ENCODE measurements at regions not wholly inside any gene's neighbourhood (a gene's known extent, or its start where the extent isn't known, plus 50 kb on each side); places are given as distances from the start of the nearest gene placed in this dataset.

GRCh38 chr1:8147956-8148355 is 121.8 kb upstream of the ERRFI1 start:
- H3K4me3 ChIP-seq (ENCODE audit: low read depth, low read length), result no peak overlapping the region

- no peak overlapping the region for H3K4me3 ChIP-seq (ENCODE audit: low read depth, low read length)
Measured at GRCh38 chr1:8146257-8146855, 120.2 kb upstream of the ERRFI1 start.

- H3K4me3 ChIP-seq (ENCODE audit: low read depth, low read length), result no peak overlapping the region
Measured at GRCh38 chr1:8145545-8146202, 119.6 kb upstream of the ERRFI1 start.

GRCh38 chr1:8144323-8144722 is 118.2 kb upstream of the ERRFI1 start:
- H3K4me3 ChIP-seq (ENCODE audit: low read depth, low read length), result no peak overlapping the region

DNA sequence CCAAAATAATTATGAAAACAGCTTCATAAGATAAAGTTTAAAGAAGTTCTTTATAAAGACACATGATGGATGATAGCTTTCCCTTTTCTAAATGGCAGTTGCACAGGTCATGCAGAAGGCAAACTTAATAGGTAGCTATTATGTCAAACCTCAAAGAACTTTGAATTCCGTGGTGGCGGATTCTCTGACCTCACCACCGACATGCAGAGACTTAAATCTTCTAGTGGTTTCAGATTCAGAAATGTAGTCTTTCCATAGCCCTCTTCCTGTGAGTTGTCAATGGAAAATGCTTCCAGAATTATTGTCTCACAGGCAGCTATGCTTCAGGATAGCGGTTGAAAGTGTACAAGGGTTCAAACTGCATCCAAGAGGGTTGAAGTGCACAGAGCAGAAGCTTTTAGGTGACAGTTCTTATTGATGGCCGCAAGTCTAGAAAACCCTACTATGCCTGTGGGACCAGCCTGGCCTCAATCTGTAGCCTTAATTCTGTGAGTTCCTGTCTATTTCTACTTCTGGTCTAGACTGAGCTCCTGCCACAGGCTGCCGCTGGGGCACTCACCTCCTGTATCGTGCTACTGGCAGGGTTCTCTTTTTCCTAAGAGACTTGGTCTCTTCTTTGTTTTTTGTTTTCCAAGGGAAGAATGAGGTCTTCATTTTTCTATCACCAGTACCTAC is 117.0 kb upstream of the ERRFI1 start:
- H3K4me3 ChIP-seq (ENCODE audit: low read depth, low read length), result no peak overlapping the region

DNA sequence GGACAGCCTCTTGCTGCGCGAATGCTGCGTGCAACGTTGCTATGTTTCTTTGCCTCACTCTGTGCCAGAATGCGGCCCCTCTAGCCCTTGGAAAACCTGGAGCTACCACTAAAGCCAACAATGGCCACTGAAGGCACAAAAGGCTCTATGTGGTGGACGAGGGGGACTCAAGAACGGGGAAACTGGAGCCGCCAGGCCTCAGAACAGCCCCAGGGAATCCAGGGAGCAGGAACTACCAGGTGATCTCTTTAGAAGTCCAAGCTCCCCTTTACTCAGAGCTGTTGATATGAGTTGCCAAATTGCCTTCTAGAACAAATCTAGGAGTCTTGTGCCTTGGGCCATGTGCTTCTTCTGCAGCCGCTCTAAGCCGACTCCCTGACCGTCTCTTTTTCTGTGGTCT is 113.8 kb upstream of the ERRFI1 start:
- H3K4me3 ChIP-seq (ENCODE audit: low read depth, low read length), result no peak overlapping the region

DNA sequence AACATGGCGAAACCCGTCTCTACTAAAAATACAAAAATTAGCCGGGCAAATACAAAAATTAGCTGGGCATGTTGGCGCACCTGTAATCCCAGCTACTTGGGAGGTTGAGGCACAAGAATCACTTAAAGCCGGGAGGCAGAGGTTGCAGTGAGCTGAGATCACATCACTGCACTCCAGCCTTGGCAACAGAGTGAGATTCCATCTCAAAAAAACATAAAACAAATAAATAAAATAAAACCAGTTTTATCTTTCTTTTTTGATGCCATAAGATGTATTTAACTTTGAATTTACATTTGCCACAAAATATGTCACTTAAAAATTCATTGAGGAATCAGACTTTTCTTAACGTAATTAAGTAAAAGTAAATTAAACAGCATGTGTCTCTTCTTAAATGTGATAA is 113.3 kb upstream of the ERRFI1 start:
- no peak overlapping the region for H3K4me3 ChIP-seq (ENCODE audit: low read depth, low read length)

GRCh38 chr1:8138673-8139072 is 112.6 kb upstream of the ERRFI1 start:
- no peak overlapping the region for H3K4me3 ChIP-seq (ENCODE audit: low read depth, low read length)

GRCh38 chr1:8137481-8138244 is 111.6 kb upstream of the ERRFI1 start:
- H3K4me3 ChIP-seq (ENCODE audit: low read depth, low read length), result no peak overlapping the region

GRCh38 chr1:8136766-8137165 is 110.7 kb upstream of the ERRFI1 start:
- no peak overlapping the region for H3K4me3 ChIP-seq (ENCODE audit: low read depth, low read length)

GRCh38 chr1:8135250-8135649 is 109.1 kb upstream of the ERRFI1 start:
- no peak overlapping the region for H3K4me3 ChIP-seq (ENCODE audit: low read depth, low read length)

- H3K4me3 ChIP-seq (ENCODE audit: low read depth, low read length), result no peak overlapping the region
Measured at GRCh38 chr1:8134546-8135235, 108.6 kb upstream of the ERRFI1 start.

GRCh38 chr1:8133657-8134430 is 107.7 kb upstream of the ERRFI1 start:
- H3K4me3 ChIP-seq (ENCODE audit: low read depth, low read length), result no peak overlapping the region

DNA sequence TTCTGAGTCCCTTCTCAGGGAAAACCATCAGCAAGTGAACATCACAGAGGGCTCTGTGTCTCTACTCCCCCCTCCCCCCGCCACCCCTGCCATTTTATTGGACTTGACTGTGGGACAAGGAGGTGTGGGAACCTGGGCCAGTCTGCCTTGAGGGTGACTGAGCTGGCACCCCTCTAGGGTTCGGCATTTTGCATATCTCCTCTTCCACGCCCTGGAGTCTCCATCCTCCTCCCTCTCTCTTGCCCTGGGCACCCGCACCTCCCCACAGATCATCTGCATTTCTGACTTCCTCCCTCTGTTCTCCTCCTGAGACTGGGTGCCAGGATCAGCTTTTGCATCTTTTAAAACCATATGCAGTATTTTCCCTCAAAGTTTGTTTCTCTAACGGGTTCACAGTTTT is 107.1 kb upstream of the ERRFI1 start:
- H3K4me3 ChIP-seq (ENCODE audit: low read depth, low read length), result no peak overlapping the region

DNA sequence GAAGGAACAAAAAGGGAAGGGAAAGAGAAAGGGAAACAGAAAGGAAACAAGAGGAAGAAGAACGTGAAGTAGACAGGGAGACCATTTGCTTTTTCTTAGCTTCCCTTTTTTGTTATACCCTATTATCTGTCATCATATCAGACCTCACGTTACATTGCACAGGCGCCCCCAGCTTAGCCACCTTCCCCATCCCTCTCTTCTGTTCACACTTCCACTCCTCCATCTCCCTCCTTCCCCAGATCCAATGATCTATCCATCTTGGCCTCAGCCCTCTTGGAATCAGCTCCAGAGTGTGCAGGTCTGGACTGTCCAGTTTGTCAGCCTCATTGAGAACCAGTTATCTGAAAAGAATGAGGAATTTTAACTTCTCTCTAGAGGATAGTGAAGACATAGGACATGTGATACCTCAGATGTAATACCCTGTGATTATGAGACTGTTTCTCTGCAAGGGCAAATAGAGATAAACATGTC is 101.1 kb upstream of the ERRFI1 start:
- no peak overlapping the region for H3K4me3 ChIP-seq (ENCODE audit: low read depth, low read length)

DNA sequence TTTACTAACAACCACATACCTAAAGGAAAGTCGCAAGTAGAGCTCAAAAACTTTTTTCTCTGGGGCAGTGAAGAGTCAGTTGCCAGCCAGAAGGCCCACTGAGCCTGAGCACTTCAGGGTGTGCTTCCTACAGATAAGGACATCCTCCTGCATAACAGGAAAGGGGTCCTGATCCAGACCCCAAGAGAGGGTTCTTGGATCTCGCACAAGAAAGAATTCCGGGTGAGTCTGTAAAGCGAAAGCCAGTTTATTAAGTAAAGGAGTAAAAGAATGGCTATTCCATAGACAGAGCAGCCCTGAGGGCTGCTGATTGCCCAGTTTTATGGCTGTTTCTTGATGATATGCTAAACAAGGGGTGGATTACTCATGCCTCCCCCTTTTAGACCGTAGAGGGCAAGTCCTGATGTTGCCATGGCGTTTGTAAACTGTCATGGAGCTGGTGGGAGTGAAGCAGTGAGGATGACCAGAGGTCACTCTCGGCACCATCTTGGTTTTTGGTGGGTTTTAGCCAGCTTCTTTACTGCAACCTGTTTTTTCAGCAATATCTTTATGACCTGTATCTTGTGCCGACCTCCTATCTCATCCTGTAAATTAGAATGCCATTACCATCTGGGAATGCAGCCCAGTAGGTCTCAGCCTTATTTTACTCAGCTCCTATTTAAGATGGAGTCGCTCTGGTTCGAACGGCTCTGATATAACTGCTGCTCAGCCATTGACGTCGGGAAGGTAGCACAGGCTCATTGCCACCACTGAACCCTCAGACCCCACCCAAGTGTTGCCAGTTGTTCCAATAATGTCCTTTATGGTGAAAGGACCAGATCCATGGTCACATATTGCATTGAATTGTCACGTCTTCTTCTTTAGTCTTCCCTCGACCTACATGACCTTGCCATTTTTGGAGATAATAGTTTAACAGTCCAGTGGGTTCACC is 96.6 kb upstream of the ERRFI1 start:
- no peak overlapping the region for H3K4me3 ChIP-seq (ENCODE audit: low read depth, low read length)

- no peak overlapping the region for H3K4me3 ChIP-seq (ENCODE audit: low read depth, low read length)
Measured at GRCh38 chr1:8122160-8122476, 96.0 kb upstream of the ERRFI1 start.

DNA sequence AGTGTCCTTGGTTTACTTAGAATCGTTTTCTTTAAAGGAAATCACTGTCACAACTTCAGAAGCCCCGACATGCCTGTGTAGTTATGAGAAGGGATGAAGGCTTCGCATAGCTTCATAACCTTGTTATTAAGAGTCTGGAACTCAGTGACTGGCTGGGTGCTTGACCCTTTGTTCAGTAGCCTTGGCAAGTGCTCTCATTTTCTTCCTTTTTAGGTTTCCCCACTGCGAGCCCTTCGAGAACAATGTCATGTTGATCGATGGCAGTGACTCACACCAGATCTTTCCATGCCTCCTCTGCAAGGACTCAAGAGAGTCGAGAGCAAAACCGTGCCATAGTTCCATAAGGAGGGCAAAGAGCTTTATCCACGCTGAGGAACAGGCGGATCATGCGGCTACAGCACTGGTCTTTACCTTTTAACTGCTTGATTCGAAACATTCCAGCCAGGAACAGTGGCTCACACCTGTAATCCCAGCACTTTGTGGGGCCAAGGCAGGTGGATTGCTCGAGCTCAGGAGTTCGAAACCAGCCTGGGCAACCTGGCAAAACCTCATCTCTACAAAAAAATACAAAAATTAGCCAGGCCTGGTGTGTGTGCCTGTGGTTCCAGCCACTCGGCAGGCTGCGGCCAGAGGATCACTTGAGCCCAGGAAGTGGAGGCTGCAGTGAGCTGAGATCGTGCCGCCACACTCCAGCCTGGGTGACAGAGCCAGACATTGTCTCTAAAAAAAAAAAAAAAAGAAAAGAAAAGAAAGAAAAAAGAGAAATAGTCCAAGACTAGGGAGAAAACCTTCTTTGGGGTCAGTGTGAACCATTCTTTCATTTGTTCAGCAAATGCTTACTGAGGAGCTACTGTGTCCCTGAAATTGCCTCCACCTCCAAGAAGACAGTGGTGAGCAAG is 95.4 kb upstream of the ERRFI1 start:
- H3K4me3 ChIP-seq (ENCODE audit: low read depth, low read length), result no peak overlapping the region

Data from iPS-11a (cell line).